Suprapubic skin (tissue), 3 donors: ENCODE measurements at regions not wholly inside any gene's neighbourhood (a gene's known extent, or its start where the extent isn't known, plus 50 kb on each side); places are given as distances from the start of the nearest gene placed in this dataset.

Experiments used
- POLR2AphosphoS5 ChIP-seq, 3 donors: sonication (generic); formaldehyde crosslinking; IDR thresholded peaks; one replicate each; pipeline ENCODE4 v1.6.1; 2017; ENCODE audit warnings: antibody characterized with exemption in 3 of 3
- TF ChIP-seq, protein P1 (sequence below), 2 donors: fragments of 200-600 bp in 1 of 2; fragments of 450-650 bp in 1 of 2; sonication (generic) in 1 of 2; IDR thresholded peaks; one replicate each; pipeline ENCODE4 v1.5.1; 2016 to 2019; ENCODE audit warnings: antibody characterized with exemption in 2 of 2, mild to moderate bottlenecking in 1 of 2, moderate library complexity in 1 of 2

DNA sequence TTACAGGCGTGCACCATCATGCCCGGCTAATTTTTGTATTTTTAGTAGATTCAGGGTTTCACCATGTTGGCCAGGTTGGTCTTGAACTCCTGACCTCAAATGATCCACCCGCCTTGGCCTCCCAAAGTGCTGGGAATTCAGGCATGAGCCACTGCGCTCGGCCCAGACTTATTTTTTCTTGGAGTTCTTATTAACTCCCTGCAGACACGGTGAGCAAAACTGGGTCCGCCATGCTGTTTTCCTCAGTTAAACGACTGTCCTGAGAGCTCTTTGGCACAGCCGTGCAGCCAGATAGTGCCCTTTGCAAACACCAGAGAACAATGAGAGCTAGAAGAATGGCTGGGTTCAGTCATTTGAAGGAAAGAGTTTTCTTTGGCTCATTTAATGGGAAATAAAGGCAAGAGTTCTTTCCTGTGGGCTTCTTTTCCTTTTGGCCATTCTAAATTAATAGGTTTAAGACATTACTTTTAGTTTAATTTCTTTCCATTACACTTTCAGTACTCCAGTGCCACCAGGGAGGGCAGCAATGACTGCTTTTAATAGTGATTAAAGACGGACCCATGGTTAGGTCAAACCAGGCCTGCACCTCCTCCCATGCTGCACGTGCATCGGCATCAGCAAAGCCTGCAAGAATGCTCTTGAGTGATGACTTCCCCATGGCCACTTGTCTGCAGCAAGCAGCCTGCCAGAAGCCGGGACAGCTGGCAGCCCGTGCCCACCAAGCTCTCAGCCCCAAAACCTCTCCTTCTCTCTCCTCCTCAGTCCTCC is 60.7 kb downstream of the VCPKMT start:
- TF ChIP-seq, protein P1, sequence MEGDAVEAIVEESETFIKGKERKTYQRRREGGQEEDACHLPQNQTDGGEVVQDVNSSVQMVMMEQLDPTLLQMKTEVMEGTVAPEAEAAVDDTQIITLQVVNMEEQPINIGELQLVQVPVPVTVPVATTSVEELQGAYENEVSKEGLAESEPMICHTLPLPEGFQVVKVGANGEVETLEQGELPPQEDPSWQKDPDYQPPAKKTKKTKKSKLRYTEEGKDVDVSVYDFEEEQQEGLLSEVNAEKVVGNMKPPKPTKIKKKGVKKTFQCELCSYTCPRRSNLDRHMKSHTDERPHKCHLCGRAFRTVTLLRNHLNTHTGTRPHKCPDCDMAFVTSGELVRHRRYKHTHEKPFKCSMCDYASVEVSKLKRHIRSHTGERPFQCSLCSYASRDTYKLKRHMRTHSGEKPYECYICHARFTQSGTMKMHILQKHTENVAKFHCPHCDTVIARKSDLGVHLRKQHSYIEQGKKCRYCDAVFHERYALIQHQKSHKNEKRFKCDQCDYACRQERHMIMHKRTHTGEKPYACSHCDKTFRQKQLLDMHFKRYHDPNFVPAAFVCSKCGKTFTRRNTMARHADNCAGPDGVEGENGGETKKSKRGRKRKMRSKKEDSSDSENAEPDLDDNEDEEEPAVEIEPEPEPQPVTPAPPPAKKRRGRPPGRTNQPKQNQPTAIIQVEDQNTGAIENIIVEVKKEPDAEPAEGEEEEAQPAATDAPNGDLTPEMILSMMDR (IDR thresholded peaks at IDR 0.05) = no peak
- TF ChIP-seq POLR2AphosphoS5 (IDR thresholded peaks at IDR 0.05) = no peak
